HG03469 (cell line): ENCODE measurements at regions not wholly inside any gene's neighbourhood (a gene's known extent, or its start where the extent isn't known, plus 50 kb on each side); places are given as distances from the start of the nearest gene placed in this dataset.
"Not testable (repeated sequence)": the region's sequence is repeated elsewhere in the genome, so short reads cannot be mapped to it uniquely, and the experiment has no call there.

ENCODE experiments used
- ATAC-seq: cut with Tn5 transposase; IDR thresholded peaks from one replicate; pipeline ENCODE4 v1.9.1; 2021; ENCODE audit warnings: mild to moderate bottlenecking, moderate library complexity, moderate number of reproducible peaks; ENCODE audit not compliant: unreplicated experiment

DNA sequence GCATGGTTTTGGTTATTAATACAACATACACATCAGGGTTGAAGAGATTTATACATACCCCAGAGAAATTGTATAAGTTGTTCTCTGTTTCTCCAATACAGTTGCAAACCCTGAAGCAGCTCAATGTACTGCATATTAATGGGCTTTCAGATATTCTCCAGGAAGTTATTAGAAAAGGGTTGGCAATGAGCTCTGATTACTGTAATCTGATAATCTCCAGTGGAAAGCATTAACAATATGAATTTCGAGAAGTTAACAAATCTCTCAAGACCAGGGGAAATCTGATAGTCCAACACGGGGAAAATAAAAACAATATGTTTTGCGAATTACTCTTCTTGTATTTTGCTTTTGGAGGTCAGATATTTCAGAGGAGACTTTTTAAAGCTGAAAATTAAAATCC lies 950.1 kb downstream of the TBL1XR1 start:
- ATAC-seq: no peak

DNA sequence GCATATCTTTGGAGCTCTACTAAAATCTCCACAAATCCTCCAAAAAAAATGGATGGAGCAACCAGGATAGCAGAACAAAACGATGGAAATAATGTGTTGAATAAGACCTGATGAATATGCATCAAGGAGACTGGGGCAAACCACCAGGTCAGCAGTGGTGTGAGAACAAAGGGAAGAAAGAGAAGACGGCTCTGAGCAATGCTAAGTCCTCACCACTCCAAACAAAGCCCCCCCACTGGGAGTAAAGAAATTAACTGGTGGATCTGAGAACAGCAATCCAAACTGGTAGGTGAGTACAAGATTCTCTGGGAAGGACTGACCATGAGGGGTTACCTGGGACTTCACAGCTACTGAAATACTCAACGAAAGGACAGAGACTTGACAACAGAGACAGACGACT lies 977.3 kb downstream of the TBL1XR1 start:
- ATAC-seq: no peak

DNA sequence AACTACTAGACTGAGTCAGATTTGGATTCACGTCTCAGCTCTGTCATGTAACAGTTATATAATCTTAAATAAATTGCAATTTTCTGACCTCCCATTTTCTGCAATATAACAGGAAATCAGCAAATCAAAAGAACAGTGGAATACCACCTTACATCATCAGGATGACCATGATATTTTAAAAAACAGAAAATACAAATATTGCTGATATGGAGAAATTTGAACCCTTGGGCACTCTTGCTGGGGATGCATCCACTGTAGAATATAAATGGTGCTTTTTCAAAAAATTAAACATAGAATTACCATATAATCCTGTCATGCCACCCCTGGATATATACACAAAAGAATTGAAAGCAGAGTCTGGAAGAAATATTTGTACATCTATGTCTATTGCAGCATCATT lies 982.5 kb downstream of the TBL1XR1 start:
- ATAC-seq: no peak

- ATAC-seq: not testable (repeated sequence)
Observed at GRCh38 chr3:176213314-176213713, 984.0 kb downstream of the TBL1XR1 start.

- no peak for ATAC-seq
Observed at GRCh38 chr3:176208915-176209314, 988.4 kb downstream of the TBL1XR1 start.

- ATAC-seq: no peak
Observed at GRCh38 chr3:176208283-176208682, 989.0 kb downstream of the TBL1XR1 start.

- no peak for ATAC-seq
Observed at GRCh38 chr3:176206809-176207208, 990.5 kb downstream of the TBL1XR1 start.

DNA sequence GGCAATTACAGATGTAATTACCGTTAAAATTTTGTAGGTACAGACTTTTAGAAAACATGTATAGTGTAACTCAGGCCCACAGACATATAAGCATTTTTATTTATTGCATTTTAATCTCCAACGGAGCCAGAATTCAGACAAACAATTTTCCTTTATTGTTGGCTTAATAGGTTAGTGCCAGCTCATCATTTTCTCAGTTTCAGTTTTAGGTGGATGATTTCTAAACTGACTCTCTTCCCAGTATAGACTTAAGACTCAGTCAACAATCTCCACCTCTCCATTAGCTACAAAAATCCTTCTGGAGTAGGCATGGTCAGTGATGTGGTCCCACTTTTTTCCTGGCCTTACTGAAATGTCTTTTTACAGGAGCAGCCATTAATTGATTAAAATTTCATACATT lies 994.6 kb downstream of the TBL1XR1 start:
- ATAC-seq: no peak

GRCh38 chr3:176193032-176193730 lies 1004.1 kb downstream of the TBL1XR1 start:
- no peak for ATAC-seq

DNA sequence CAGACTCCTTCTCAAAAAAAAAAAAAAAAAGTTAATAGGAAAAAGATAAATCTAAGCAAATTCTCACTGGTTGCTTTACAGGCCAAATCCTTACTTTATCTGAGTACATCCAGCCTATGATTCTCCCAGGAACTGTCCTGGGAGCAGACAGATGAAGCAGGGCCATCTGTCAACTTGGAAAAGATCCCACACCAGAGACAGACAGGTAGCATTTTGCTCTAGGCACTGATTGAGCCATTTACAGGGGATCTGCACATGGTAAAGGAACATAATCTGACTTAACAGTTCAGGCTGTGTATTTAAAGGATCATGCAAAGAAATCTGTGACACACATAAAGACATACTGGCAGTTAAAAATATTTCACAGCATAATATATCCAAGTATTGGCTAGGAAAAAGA lies 1006.5 kb downstream of the TBL1XR1 start:
- no peak for ATAC-seq

- no peak for ATAC-seq
Observed at GRCh38 chr3:176183181-176183580, 1014.1 kb downstream of the TBL1XR1 start.

DNA sequence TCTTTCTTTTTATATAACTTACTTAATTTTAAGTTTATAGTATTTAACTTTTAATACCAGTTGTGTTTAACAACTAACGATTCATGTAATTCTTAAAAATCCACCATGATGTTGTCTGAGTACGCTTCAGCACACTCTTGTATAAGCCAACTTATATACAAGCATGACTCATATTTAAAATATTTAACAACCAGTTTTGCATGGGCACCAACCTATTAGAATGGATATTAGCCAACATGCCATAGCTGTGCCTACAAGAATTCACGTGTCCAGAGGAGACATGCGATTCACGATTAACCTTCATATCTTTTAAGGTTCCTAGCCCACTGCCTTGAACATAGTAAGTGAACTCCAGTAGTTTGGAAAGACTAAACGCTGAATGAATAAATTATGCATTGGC lies 1023.2 kb downstream of the TBL1XR1 start:
- ATAC-seq: no peak

DNA sequence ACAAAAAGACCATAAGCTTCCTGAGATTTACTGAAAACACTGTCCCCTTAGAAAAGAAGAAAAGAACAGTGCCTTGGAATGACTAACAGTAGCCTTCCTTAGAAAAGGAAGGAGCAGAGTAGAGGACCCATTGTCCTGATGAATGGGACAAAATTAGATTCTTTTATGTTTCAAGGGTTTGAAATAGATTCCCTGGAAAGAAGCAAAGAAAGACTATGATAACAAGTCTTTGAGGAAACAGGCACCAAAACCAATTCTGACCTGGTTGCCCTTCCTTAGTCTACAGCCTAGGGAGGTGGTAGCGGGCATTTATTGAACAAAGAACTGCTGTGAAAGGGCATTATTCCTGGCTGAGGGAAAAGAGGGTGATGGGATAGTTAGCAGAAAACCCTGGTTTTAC lies 1024.8 kb downstream of the TBL1XR1 start:
- no peak for ATAC-seq

DNA sequence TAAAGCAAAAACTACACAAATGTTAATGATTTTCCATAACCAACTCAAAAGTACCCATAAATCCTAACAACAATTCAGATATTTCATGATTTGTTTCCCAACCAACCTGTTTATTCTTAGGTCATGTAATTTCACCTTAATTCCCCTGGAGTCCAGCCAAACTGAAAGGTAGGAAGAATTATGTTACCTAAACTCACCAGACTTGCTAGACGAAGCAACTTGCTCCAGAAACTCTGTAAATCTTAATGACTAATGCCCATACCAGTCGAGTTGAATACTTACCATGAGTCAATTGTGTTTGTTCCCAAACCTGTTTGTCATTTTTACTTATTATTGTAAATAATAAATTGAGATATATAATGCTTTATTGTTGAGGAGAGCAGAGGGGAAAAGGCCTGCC lies 1030.0 kb downstream of the TBL1XR1 start:
- ATAC-seq: no peak

DNA sequence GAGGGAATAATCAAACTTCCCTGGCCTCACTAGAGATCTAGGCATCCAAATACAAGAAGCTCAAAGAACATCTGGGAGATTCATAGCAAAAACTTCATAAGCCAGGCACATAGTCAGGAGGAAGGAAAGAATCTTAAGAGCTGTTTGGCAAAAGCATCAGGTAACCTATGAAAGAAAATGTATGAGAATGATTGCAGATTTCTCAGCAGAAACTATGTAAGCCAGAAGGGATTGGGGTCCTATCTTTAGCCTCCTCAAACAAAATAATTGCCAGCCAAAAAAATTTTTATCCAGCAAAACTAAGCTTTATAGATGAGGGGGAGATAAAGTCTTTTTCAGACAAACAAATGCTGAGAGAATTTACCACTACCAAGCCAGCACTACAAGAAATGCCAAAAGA lies 1036.3 kb downstream of the TBL1XR1 start:
- no peak for ATAC-seq

GRCh38 chr3:176159796-176160195 lies 1037.5 kb downstream of the TBL1XR1 start:
- no peak for ATAC-seq

DNA sequence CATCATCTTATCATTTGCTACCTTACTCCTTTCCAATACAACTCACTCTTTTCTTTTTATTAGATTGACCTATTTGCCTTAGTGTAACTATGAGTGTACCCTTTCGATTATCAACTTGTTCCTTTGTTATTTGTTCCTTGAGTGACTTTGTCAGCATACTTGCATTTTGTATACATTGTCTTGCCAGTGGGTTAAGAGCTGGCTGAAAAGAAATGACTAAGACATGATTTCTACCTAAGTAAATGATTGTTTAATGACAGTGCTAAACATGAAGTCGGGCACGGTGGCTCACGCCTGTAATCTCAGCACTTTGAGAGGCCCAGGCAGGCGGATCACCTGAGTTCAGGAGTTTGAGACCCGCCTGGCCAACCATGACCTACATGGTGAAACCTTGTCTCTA lies 1042.3 kb downstream of the TBL1XR1 start:
- ATAC-seq: no peak

DNA sequence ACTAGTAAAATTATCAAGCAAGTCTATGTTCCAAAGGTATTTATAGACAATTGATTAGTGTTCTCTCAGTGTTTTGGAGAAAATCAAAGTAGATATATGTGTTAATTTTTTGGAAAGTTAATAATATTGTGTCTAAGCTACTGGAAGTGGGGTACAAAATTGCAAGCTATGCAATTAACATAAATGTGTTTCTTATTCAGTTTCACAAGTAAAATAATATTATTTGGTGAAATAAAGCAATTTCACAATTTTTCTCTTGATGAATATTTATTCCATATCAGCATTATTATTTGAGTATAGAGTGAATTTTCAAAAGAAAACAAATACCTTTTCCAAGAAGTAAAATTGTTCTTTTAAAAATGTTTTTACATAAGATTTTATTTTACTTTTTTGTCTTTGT lies 1047.7 kb downstream of the TBL1XR1 start:
- no peak for ATAC-seq

GRCh38 chr3:176147251-176147650 lies 1050.0 kb downstream of the TBL1XR1 start:
- ATAC-seq: no peak

DNA sequence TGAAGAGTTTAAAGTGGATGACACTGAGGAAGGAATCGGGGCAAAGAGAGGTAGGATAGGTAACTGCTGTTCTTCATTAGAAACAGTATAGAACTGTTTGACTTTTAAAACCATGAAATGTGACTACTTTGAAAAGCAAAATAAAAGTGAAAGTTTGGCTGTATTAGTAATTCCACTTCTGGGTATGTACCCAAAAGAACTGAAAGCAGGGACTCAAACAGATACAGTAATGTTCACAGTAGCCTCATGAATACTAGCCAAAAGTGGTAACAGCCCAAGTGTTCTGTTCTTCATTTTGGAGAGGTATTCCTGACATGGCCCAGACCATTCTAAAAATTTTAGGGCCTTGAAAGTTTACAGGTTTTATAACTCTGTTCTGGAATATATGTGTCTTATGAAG lies 1055.4 kb downstream of the TBL1XR1 start:
- ATAC-seq: no peak

GRCh38 chr3:176120507-176120906 lies 1076.8 kb downstream of the TBL1XR1 start:
- ATAC-seq: no peak

DNA sequence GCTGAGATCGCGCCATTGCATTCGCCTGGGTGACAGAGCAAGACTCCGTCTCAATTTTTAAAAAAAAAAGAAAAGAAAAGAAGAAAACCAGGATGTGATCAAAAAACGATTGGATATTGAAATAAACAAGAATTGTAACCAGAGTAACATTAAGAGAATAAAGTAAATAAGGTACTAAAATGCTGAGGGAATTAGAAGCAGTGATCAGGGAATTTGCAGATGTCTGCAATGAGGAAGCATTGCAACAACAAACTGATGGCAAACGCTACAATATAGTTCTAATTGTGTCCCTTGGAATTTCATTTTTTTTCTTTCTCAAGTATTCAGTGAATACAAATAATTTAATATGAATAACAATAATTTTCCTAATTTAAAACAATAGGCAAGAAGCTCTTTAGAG lies 1077.5 kb downstream of the TBL1XR1 start:
- ATAC-seq: no peak

DNA sequence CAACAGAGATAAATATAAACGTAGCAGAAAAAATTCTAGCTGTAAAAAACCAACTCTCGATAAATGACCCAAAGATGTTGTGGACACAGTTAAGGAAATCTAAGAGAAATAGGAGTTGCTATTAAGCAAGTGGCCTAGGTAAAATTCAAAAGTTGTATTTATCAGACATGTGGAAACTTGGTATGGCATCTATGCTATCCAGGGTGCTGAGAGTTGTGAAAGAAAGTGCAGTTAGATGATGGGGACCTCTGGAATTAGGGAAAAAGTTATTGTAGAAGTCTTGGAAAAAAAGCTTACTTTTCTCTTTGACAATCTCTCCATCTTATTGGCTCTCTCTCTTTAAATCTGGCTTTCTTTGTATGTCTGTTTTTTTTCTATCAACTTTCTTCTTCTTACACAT lies 1090.9 kb downstream of the TBL1XR1 start:
- no peak for ATAC-seq
